HCT116 (cell line): ENCODE measurements at regions not wholly inside any gene's neighbourhood (a gene's known extent, or its start where the extent isn't known, plus 50 kb on each side); places are given as distances from the start of the nearest gene placed in this dataset.

Source experiments
- CTCF ChIP-seq, 3 experiments: fragments of 200-600 bp in 1 of 3; sonication (generic) in 1 of 3; IDR thresholded peaks in 2 of 3; conservative IDR thresholded peaks in 1 of 3; 2 replicates each; pipeline ENCODE4 v1.5.1; 2012 to 2017; ENCODE audit warnings: low read depth in 2 of 3, low read length in 2 of 3, antibody characterized with exemption in 1 of 3, borderline replicate concordance in 1 of 3, control low read depth in 1 of 3, mild to moderate bottlenecking in 1 of 3, mixed read lengths in 1 of 3, mixed run types in 1 of 3, moderate library complexity in 1 of 3; ENCODE audit not compliant: insufficient read depth in 1 of 3
- ELF1 ChIP-seq: IDR thresholded peaks from 2 replicates; pipeline ENCODE4 v1.6.1; 2012; ENCODE audit warnings: low read depth, borderline replicate concordance
- EZH2 ChIP-seq: fragments of 200-600 bp; sonication (generic); IDR thresholded peaks from 2 replicates; pipeline ENCODE4 v1.6.1; 2017; ENCODE audit warnings: antibody characterized with exemption, mixed run types
- EZH2phosphoT487 ChIP-seq: fragments of 200-600 bp; IDR thresholded peaks from 2 replicates; pipeline ENCODE4 v1.6.1; 2018; ENCODE audit warnings: antibody characterized with exemption, borderline replicate concordance
- JUND ChIP-seq: IDR thresholded peaks from 2 replicates; pipeline ENCODE4 v1.6.1; 2012
- POLR2AphosphoS5 ChIP-seq: IDR thresholded peaks from 2 replicates; pipeline ENCODE4 v1.6.1; 2011; ENCODE audit warnings: mild to moderate bottlenecking, low read depth, low read length, moderate library complexity
- SP1 ChIP-seq: IDR thresholded peaks from 2 replicates; pipeline ENCODE4 v1.6.1; 2012; ENCODE audit warnings: low read depth
- TF ChIP-seq, protein P1 (sequence below): IDR thresholded peaks from 2 replicates; pipeline ENCODE4 v1.6.1; 2012; ENCODE audit warnings: low read depth

DNA sequence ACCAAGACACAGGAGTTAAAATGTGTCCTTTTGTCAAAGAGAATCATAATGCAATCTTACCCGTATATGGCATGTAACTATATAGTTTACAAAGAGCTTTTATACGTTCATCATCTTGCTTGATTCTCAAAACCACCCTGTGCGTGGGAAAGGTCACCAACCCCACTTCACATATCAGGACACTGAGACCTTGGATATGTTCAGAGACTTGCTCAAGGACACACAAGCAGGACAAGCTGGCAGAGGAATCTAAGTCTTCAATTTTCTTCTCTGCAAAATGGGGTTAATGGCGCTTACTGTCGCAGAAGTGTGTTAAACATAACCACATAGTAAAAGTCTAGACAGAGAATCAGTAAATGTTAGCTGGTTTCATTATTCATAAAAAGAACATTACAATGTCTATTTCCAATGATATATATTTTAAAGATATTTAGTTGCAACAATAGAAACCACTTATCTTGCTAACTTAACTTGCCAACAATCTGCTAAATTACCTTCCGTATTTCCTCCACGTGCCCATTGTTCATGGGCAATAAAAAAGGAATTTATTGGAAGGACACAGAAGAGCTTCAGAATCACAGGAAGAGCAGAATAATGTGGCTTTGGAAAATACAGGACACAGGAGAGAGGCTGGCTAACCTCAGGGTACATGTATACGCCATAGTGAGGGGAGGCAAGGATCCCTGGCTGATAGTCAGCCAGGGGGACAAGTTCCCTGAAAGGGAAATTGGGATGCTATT lies 64.6 kb upstream of the TAPT1 start:
- TF ChIP-seq JUND = no peak
- TF ChIP-seq EZH2phosphoT487 = no peak
- TF ChIP-seq CTCF (IDR thresholded peaks at IDR 0.05 in 2 of 3, conservative IDR thresholded peaks at IDR 0.05 in 1 of 3; ENCODE audit: borderline replicate concordance in 1 of 3, insufficient read depth in 1 of 3, low read depth in 2 of 3, low read length in 2 of 3) = no peak
- TF ChIP-seq, protein P1, sequence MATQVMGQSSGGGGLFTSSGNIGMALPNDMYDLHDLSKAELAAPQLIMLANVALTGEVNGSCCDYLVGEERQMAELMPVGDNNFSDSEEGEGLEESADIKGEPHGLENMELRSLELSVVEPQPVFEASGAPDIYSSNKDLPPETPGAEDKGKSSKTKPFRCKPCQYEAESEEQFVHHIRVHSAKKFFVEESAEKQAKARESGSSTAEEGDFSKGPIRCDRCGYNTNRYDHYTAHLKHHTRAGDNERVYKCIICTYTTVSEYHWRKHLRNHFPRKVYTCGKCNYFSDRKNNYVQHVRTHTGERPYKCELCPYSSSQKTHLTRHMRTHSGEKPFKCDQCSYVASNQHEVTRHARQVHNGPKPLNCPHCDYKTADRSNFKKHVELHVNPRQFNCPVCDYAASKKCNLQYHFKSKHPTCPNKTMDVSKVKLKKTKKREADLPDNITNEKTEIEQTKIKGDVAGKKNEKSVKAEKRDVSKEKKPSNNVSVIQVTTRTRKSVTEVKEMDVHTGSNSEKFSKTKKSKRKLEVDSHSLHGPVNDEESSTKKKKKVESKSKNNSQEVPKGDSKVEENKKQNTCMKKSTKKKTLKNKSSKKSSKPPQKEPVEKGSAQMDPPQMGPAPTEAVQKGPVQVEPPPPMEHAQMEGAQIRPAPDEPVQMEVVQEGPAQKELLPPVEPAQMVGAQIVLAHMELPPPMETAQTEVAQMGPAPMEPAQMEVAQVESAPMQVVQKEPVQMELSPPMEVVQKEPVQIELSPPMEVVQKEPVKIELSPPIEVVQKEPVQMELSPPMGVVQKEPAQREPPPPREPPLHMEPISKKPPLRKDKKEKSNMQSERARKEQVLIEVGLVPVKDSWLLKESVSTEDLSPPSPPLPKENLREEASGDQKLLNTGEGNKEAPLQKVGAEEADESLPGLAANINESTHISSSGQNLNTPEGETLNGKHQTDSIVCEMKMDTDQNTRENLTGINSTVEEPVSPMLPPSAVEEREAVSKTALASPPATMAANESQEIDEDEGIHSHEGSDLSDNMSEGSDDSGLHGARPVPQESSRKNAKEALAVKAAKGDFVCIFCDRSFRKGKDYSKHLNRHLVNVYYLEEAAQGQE = no peak
- no peak for TF ChIP-seq EZH2
- TF ChIP-seq SP1 = no peak
- TF ChIP-seq ELF1 = no peak
- TF ChIP-seq POLR2AphosphoS5 = no peak
